Breast epithelium (tissue), 3 donors: ENCODE measurements at regions not wholly inside any gene's neighbourhood (a gene's known extent, or its start where the extent isn't known, plus 50 kb on each side); places are given as distances from the start of the nearest gene placed in this dataset.

Experiments used
- POLR2A ChIP-seq: fragments of 450-650 bp; IDR thresholded peaks from one replicate; pipeline ENCODE4 v1.6.1; 2016; ENCODE audit warnings: antibody characterized with exemption, mild to moderate bottlenecking, moderate library complexity
- POLR2AphosphoS5 ChIP-seq, 3 donors: sonication (generic); formaldehyde crosslinking; IDR thresholded peaks; one replicate each; pipeline ENCODE4 v1.6.1; 2017; ENCODE audit warnings: antibody characterized with exemption in 3 of 3
- TF ChIP-seq, protein P1 (sequence below), 3 donors: fragments of 450-650 bp; IDR thresholded peaks; one replicate each; pipeline ENCODE4 v1.5.1; 2016 to 2017; ENCODE audit warnings: antibody characterized with exemption in 3 of 3, mild to moderate bottlenecking in 3 of 3, moderate library complexity in 3 of 3

DNA sequence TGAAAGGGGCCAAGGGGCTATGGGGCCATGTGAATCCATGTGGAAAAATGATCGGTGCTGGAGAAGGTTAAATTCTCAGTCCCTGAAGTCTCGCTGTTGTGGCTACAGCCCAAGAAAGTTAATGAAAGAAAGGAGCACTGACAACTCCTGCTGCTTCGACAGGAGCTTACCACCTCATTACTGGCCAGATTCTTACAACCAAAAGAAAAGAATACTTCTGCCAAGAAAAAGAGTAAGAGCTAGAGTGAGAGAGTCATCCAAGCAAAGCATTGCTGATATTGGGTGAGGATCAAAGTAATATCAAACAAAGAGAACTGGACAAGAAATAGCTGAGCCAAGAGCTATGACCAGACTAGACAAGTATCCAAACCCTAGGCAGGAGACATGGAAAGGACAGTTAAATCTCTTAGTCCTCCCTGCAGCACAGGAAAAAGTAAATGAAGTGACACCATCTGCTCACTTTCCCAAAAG lies 348.4 kb upstream of the PLSCR5 start:
- TF ChIP-seq, protein P1, sequence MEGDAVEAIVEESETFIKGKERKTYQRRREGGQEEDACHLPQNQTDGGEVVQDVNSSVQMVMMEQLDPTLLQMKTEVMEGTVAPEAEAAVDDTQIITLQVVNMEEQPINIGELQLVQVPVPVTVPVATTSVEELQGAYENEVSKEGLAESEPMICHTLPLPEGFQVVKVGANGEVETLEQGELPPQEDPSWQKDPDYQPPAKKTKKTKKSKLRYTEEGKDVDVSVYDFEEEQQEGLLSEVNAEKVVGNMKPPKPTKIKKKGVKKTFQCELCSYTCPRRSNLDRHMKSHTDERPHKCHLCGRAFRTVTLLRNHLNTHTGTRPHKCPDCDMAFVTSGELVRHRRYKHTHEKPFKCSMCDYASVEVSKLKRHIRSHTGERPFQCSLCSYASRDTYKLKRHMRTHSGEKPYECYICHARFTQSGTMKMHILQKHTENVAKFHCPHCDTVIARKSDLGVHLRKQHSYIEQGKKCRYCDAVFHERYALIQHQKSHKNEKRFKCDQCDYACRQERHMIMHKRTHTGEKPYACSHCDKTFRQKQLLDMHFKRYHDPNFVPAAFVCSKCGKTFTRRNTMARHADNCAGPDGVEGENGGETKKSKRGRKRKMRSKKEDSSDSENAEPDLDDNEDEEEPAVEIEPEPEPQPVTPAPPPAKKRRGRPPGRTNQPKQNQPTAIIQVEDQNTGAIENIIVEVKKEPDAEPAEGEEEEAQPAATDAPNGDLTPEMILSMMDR (IDR thresholded peaks at IDR 0.05) = no peak
- TF ChIP-seq POLR2AphosphoS5 (IDR thresholded peaks at IDR 0.05) = no peak
- TF ChIP-seq POLR2A = no peak
